ENCODE measurements at regions not wholly inside any gene's neighbourhood (a gene's known extent, or its start where the extent isn't known, plus 50 kb on each side); places are given as distances from the start of the nearest gene placed in this dataset.

DNA sequence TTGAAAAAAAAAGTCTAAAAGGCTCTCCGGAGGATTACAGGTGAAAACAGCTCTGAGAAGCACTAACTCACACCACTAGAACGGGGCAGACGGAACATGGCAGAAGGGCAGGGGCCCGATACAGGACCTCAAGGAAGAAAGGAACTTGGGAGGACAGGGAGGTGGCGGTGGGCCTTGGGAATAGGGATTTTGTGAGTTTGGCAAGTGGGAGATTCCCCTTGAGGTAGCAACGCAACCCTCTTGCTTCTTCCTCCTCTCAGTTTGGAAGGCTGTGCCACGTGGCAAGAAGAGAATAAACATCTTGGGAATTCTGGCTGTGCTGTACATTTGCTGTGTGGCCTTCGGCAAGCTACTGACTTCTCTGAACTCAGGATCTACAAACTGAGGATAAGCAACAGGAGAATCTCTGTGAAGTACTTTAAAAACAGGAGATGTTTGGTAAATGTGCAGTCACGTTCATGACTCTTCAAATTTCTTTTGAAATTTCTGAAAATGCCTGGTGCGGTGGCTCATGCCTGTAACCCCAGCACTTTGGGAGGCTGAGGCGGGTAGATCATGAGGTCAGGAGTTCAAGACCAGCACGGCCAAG is 220.8 kb downstream of the BCAS1 start:
- no peak for TF ChIP-seq EZH2 (IDR thresholded peaks at IDR 0.05; ENCODE audit: low read depth)
- TF ChIP-seq, protein P1, sequence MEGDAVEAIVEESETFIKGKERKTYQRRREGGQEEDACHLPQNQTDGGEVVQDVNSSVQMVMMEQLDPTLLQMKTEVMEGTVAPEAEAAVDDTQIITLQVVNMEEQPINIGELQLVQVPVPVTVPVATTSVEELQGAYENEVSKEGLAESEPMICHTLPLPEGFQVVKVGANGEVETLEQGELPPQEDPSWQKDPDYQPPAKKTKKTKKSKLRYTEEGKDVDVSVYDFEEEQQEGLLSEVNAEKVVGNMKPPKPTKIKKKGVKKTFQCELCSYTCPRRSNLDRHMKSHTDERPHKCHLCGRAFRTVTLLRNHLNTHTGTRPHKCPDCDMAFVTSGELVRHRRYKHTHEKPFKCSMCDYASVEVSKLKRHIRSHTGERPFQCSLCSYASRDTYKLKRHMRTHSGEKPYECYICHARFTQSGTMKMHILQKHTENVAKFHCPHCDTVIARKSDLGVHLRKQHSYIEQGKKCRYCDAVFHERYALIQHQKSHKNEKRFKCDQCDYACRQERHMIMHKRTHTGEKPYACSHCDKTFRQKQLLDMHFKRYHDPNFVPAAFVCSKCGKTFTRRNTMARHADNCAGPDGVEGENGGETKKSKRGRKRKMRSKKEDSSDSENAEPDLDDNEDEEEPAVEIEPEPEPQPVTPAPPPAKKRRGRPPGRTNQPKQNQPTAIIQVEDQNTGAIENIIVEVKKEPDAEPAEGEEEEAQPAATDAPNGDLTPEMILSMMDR (conservative IDR thresholded peaks at IDR 0.05): no peak
